Epithelial cell of proximal tubule (primary cell): ENCODE measurements at regions not wholly inside any gene's neighbourhood (a gene's known extent, or its start where the extent isn't known, plus 50 kb on each side); places are given as distances from the start of the nearest gene placed in this dataset.

Experiments used
- DNase-seq: peaks from one replicate; pipeline ENCODE4 v3.0.0-alpha.2; 2011; ENCODE audit warnings: low read depth
- H3K4me3 ChIP-seq: 2 replicates; pipeline ENCODE4 v1.5.1; 2011; ENCODE audit warnings: low read depth, mild to moderate bottlenecking, low read length
- TF ChIP-seq, protein P1 (sequence below): conservative IDR thresholded peaks from 2 replicates; pipeline ENCODE4 v1.5.1; 2012; ENCODE audit warnings: low read depth, mild to moderate bottlenecking, low read length

DNA sequence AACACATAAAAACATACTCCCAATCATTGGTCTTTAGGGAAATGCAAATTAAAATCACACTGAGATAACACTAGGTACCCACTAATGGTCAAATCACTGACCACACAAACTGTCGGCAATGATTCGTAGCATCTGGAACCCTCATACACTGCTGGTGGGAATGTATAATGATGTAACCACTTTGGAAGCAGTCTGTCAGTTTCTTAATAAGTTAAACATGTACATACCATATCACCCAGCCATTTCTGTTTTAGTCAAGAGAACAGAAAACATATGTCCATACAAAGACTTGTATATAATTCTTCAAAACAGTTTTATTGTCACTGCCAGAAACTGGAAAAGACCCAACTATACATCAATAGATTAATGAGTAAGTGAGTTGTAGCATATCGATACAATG lies 63.3 kb upstream of the LRRC3B start:
- H3K4me3 ChIP-seq = no peak overlapping the region
- no peak for DNase-seq
- TF ChIP-seq, protein P1, sequence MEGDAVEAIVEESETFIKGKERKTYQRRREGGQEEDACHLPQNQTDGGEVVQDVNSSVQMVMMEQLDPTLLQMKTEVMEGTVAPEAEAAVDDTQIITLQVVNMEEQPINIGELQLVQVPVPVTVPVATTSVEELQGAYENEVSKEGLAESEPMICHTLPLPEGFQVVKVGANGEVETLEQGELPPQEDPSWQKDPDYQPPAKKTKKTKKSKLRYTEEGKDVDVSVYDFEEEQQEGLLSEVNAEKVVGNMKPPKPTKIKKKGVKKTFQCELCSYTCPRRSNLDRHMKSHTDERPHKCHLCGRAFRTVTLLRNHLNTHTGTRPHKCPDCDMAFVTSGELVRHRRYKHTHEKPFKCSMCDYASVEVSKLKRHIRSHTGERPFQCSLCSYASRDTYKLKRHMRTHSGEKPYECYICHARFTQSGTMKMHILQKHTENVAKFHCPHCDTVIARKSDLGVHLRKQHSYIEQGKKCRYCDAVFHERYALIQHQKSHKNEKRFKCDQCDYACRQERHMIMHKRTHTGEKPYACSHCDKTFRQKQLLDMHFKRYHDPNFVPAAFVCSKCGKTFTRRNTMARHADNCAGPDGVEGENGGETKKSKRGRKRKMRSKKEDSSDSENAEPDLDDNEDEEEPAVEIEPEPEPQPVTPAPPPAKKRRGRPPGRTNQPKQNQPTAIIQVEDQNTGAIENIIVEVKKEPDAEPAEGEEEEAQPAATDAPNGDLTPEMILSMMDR = no peak

DNA sequence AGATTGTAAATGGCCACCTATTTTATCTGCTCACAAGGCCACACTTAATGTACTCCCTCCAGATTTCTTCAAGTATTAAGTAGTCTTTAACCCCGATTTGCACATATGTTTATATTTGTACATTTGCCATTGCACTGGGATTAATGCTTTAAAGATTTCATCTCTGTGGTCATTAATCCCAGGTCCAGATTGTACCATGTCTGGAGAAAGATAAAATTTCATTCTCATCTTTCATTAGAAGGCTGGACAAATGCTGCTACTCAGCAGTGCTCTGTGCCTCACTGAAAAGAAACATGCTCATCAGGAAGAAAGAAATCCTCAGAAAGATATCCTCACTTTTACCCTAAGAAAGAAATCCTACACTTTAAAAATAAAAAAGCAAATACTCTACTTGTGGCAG lies 62.5 kb upstream of the LRRC3B start:
- no peak overlapping the region for H3K4me3 ChIP-seq
- TF ChIP-seq, protein P1 = no peak
- DNase-seq = no peak

DNA sequence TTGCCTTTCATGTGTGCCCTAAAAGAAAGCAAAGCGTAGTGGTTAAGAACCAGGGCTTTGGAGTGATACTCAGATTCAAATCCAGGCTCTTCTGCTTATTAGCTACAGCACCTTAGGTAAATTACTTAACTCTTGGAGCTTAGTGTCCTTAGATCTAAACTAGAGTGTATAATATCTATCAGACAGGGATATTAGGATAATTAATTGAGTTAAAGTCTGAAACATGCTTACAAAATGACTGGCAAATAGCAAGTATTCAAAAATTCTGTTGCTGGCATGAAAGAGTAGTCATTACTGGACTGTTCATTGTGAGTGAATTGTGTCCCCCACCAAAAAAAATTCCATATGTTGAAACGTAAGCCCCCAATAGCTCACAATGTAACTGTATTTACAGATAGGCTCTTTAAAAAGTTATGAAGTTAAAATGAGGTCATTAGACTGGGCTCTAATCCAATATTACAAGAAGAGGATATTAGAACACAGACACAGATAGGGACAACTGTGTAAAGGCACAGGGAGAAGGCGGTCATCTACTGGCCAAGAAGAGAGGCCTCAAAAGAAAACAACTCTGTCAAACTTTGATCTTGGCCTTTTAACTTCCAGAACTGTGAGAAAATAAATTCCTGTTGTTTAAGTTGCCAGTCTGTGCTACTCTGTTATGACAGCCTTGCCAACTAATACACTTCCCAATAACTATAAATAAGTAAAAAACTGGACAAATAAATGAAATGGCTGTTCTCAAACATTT lies 60.4 kb upstream of the LRRC3B start:
- no peak overlapping the region for H3K4me3 ChIP-seq
- no peak for DNase-seq

More for the DNA sequence above, 60.4 kb upstream of the LRRC3B start:
- TF ChIP-seq, protein P1 = no peak
